ENCODE measurements at regions not wholly inside any gene's neighbourhood (a gene's known extent, or its start where the extent isn't known, plus 50 kb on each side); places are given as distances from the start of the nearest gene placed in this dataset.

- no peaks in the 10 kb centered on the region for H3K79me2 ChIP-seq (ENCODE audit: control insufficient read depth, insufficient read depth, low read length)
- DNase-seq (ENCODE audit: low read depth, low spot score) (no peak), FAIRE-seq (no peak)
- no peaks in the 10 kb centered on the region for H4K20me1 ChIP-seq (replicated peaks; ENCODE audit: control insufficient read depth, extremely low read depth, insufficient read depth, low read length)
- H3K4me3 ChIP-seq (replicated peaks in 1 of 3; ENCODE audit: insufficient read depth in 1 of 3, low read depth in 1 of 3, low read length in 3 of 3): no peak overlapping the region
- dilution Hi-C loops (cut with MboI; ENCODE audit: extremely low pct_ligation_motif_present, low sequenced_read_pairs) (no loop called here), intact Hi-C loops (cut with micrococcal nuclease) (no loop called here)
- CTCF ChIA-PET: no interaction called here
- no peak overlapping the region for H3K4me2 ChIP-seq (ENCODE audit: insufficient read depth, low read length)
- H3K9me3 ChIP-seq (replicated peaks; ENCODE audit: control insufficient read depth, insufficient read depth, low read length): peaks cover 2% of the 10 kb centered on the region
- no peaks in the 10 kb centered on the region for H3K9me1 ChIP-seq (replicated peaks; ENCODE audit: control insufficient read depth, extremely low read depth, insufficient read depth, low read length)
- H3K27ac ChIP-seq (ENCODE audit: insufficient read depth, low read depth, low read length): no peak overlapping the region
- H3K36me3 ChIP-seq (ENCODE audit: control insufficient read depth in 2 of 2, extremely low read depth in 1 of 2, insufficient read depth in 2 of 2, low read length in 2 of 2): no peaks in the 10 kb centered on the region
- H3K27me3 ChIP-seq (ENCODE audit: control insufficient read depth in 2 of 2, insufficient read depth in 2 of 2, low read length in 2 of 2): no peaks in the 10 kb centered on the region
- TF ChIP-seq JUN (IDR thresholded peaks at IDR 0.05; ENCODE audit: borderline replicate concordance, insufficient read depth, insufficient read length, low read depth) (no peak), GATA2 (IDR thresholded peaks at IDR 0.05; ENCODE audit: insufficient read depth, insufficient read length, low read depth, low read length) (no peak), MYC (IDR thresholded peaks at IDR 0.05; ENCODE audit: low read depth, low read length) (no peak), EZH2 (IDR thresholded peaks at IDR 0.05; ENCODE audit: borderline replicate concordance, low read depth, low read length, severe bottlenecking) (no peak), FOS (IDR thresholded peaks at IDR 0.05; ENCODE audit: borderline replicate concordance, insufficient read depth, low read length) (no peak), POLR2AphosphoS5 (IDR thresholded peaks at IDR 0.05; ENCODE audit: insufficient read depth, low read depth, low read length) (no peak), POLR2A (IDR thresholded peaks at IDR 0.05; ENCODE audit: low read depth, low read length) (no peak), CTCF (IDR thresholded peaks at IDR 0.05; ENCODE audit: extremely low read depth in 1 of 2, insufficient read depth in 1 of 2, low read depth in 1 of 2, low read length in 2 of 2) (no peak), MAX (IDR thresholded peaks at IDR 0.05; ENCODE audit: insufficient read depth, insufficient read length) (no peak)
- no peak overlapping the region for H3K9ac ChIP-seq (replicated peaks; ENCODE audit: extremely low read depth, insufficient read depth, low read length)
- no peak overlapping the region for H2AFZ ChIP-seq (ENCODE audit: low read depth, low read length)
- POLR2A ChIA-PET: no interaction called here
- H3K4me1 ChIP-seq (ENCODE audit: control insufficient read depth, extremely low read depth, insufficient read depth, low read length): no peaks in the 10 kb centered on the region
- BruUV-seq (replicated peaks): no TSS peak
These were observed 1402.0 kb upstream of the PIK3C3 start for GRCh38 chr18:40553029-40553428.

Data from endothelial cell of umbilical vein (primary cell).